ENCODE measurements at regions not wholly inside any gene's neighbourhood (a gene's known extent, or its start where the extent isn't known, plus 50 kb on each side); places are given as distances from the start of the nearest gene placed in this dataset.
A peak's percentile ranks its signal among the peaks of the same experiment; 100 is the strongest.

DNA sequence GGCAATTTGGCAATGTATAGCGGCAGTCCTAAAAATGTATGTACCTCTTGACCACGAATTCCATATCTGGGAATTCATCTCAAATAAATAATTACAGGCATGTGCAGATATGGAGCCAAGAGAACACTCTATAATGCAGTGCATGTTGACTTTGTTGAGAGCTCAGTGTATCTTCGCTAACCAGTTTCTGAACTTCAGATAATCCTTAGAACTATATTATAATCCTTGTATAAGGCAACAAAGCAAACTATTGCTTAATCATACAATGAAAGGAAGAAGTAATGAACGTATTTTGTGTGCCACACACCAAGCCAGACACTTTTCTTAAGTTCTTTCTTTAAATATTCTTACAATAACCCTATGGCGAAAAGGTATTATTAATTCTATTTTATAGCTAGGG is 168.5 kb downstream of the SMIM20 start:
- Histone ChIP-seq H3K4me3 (no peak overlapping the region), H2AFZ (no peak overlapping the region), H3K4me1 (replicated peaks; ENCODE audit: insufficient read depth) (peaks cover 30% of the 10 kb centered on the region), H3F3A (ENCODE audit: insufficient read depth, low read depth) (peaks cover 8% of the 10 kb centered on the region; the same call in 1 of the 2 replicates), H3K4me2 (no peak overlapping the region), H3K36me3 (ENCODE audit: low read depth) (no peaks in the 10 kb centered on the region), H3K27me3 (ENCODE audit: insufficient read depth, low read depth) (no peaks in the 10 kb centered on the region), H4K20me1 (ENCODE audit: insufficient read depth) (no peaks in the 10 kb centered on the region), H3K9me3 (ENCODE audit: insufficient read depth, low read depth) (no peaks in the 10 kb centered on the region), H3K27ac (no peak overlapping the region), H3K9me2 (ENCODE audit: insufficient read depth) (no peaks in the 10 kb centered on the region), H3K79me2 (ENCODE audit: low read depth) (no peaks in the 10 kb centered on the region)
- DNase-seq, result no peak
- intact Hi-C loops (cut with micrococcal nuclease; ENCODE audit: unreplicated experiment), result loop anchor here (1.0 to 10.0 kb wide), 3 partner anchors 132 to 330 kb away; no protein-coding TSS in a partner anchor
- CTCF ChIA-PET, result interaction anchor here (0.5 to 3.1 kb wide), 3 partner anchors 79 to 243 kb away, joined by 4 to 16 read pairs (median 5); no protein-coding TSS in a partner anchor
- BruUV-seq (replicated peaks), result no TSS peak
- POLR2A ChIA-PET (ENCODE audit: unreplicated experiment), result no interaction called here
- TF ChIP-seq EZH2 (IDR thresholded peaks at IDR 0.05; ENCODE audit: low read depth), result no peak
- TF ChIP-seq, protein P1, sequence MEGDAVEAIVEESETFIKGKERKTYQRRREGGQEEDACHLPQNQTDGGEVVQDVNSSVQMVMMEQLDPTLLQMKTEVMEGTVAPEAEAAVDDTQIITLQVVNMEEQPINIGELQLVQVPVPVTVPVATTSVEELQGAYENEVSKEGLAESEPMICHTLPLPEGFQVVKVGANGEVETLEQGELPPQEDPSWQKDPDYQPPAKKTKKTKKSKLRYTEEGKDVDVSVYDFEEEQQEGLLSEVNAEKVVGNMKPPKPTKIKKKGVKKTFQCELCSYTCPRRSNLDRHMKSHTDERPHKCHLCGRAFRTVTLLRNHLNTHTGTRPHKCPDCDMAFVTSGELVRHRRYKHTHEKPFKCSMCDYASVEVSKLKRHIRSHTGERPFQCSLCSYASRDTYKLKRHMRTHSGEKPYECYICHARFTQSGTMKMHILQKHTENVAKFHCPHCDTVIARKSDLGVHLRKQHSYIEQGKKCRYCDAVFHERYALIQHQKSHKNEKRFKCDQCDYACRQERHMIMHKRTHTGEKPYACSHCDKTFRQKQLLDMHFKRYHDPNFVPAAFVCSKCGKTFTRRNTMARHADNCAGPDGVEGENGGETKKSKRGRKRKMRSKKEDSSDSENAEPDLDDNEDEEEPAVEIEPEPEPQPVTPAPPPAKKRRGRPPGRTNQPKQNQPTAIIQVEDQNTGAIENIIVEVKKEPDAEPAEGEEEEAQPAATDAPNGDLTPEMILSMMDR (conservative IDR thresholded peaks at IDR 0.05), result no peak

DNA sequence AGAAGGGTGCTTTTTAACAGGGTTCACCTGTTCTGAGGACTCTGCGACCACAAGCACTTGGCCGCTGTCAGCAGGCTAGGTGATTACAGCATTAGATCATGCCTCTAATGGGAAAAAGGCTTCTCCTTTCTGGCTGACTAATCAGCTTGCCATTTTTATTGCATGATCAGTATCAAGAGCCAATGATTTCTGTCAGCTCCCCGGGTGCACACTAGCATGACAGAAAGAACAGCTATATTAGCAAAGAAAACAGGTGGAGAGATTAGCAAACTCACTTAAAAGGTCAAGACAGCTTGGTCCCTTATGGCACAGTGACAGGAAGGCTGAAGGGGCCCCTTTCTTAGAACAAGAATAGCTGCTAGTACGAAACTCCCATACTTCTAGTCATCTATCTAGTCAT is 170.0 kb downstream of the SMIM20 start:
- no peak overlapping the region for H3K4me3 ChIP-seq
- no peaks in the 10 kb centered on the region for H3K9me3 ChIP-seq (ENCODE audit: insufficient read depth, low read depth)
- H3K4me1 ChIP-seq (replicated peaks; ENCODE audit: insufficient read depth), result peaks cover 42% of the 10 kb centered on the region
- peak; percentile 44 to 88 for DNase-seq
- H3K36me3 ChIP-seq (ENCODE audit: low read depth), result no peaks in the 10 kb centered on the region
- CTCF ChIA-PET, result interaction anchor here (3.1 kb wide), 1 partner anchor 241 kb away, joined by 16 read pairs; no protein-coding TSS in a partner anchor
- no peak overlapping the region for H2AFZ ChIP-seq
- H3K9me2 ChIP-seq (ENCODE audit: insufficient read depth), result no peaks in the 10 kb centered on the region
- H4K20me1 ChIP-seq (ENCODE audit: insufficient read depth), result no peaks in the 10 kb centered on the region
- no peak for TF ChIP-seq EZH2 (IDR thresholded peaks at IDR 0.05; ENCODE audit: low read depth)
- TF ChIP-seq, protein P1 (conservative IDR thresholded peaks at IDR 0.05), result no peak
- no peaks in the 10 kb centered on the region for H3K27me3 ChIP-seq (ENCODE audit: insufficient read depth, low read depth)
- peaks cover 20% of the 10 kb centered on the region for H3F3A ChIP-seq (ENCODE audit: insufficient read depth, low read depth)
- POLR2A ChIA-PET (ENCODE audit: unreplicated experiment), result interaction anchor here (0.6 to 1.2 kb wide), 5 partner anchors 12 to 235 kb away, joined by 4 to 12 read pairs (median 8); no protein-coding TSS in a partner anchor
- no peak overlapping the region for H3K27ac ChIP-seq
- H3K4me2 ChIP-seq, result peak overlapping the region; percentile 43; the same call in 1 of the 2 replicates
- H3K79me2 ChIP-seq (ENCODE audit: low read depth), result no peaks in the 10 kb centered on the region
- BruUV-seq (replicated peaks), result no TSS peak
- intact Hi-C loops (cut with micrococcal nuclease; ENCODE audit: unreplicated experiment), result loop anchor here (5.0 to 10.0 kb wide), 2 partner anchors 131 to 328 kb away; no protein-coding TSS in a partner anchor

GRCh38 chr4:26084414-26084813 is 170.4 kb downstream of the SMIM20 start:
- H3K4me1 ChIP-seq (replicated peaks; ENCODE audit: insufficient read depth), result peaks cover 47% of the 10 kb centered on the region
- H3K4me3 ChIP-seq, result no peak overlapping the region
- no peak overlapping the region for H2AFZ ChIP-seq
- BruUV-seq (replicated peaks), result no TSS peak
- H3K4me2 ChIP-seq, result peak overlapping the region; percentile 43; the same call in 1 of the 2 replicates
- H3K79me2 ChIP-seq (ENCODE audit: low read depth), result no peaks in the 10 kb centered on the region
- no peaks in the 10 kb centered on the region for H3K9me2 ChIP-seq (ENCODE audit: insufficient read depth)
- H3K27me3 ChIP-seq (ENCODE audit: insufficient read depth, low read depth), result no peaks in the 10 kb centered on the region
- H3K27ac ChIP-seq, result no peak overlapping the region
- TF ChIP-seq, protein P1 (conservative IDR thresholded peaks at IDR 0.05), result no peak
- TF ChIP-seq EZH2 (IDR thresholded peaks at IDR 0.05; ENCODE audit: low read depth), result no peak
- CTCF ChIA-PET, result interaction anchor here (3.1 kb wide), 1 partner anchor 241 kb away, joined by 16 read pairs; no protein-coding TSS in a partner anchor
- peaks cover 24% of the 10 kb centered on the region for H3F3A ChIP-seq (ENCODE audit: insufficient read depth, low read depth)
- intact Hi-C loops (cut with micrococcal nuclease; ENCODE audit: unreplicated experiment), result loop anchor here (5.0 to 10.0 kb wide), 2 partner anchors 130 to 328 kb away; no protein-coding TSS in a partner anchor
- POLR2A ChIA-PET (ENCODE audit: unreplicated experiment), result interaction anchor here (0.6 to 1.2 kb wide), 3 partner anchors 18 to 234 kb away, joined by 4 to 11 read pairs (median 8); no protein-coding TSS in a partner anchor
- DNase-seq, result no peak
- no peaks in the 10 kb centered on the region for H3K36me3 ChIP-seq (ENCODE audit: low read depth)
- H4K20me1 ChIP-seq (ENCODE audit: insufficient read depth), result no peaks in the 10 kb centered on the region
- no peaks in the 10 kb centered on the region for H3K9me3 ChIP-seq (ENCODE audit: insufficient read depth, low read depth)

All from PC-9 (cell line).